ENCODE measurements at regions not wholly inside any gene's neighbourhood (a gene's known extent, or its start where the extent isn't known, plus 50 kb on each side); places are given as distances from the start of the nearest gene placed in this dataset.

DNA sequence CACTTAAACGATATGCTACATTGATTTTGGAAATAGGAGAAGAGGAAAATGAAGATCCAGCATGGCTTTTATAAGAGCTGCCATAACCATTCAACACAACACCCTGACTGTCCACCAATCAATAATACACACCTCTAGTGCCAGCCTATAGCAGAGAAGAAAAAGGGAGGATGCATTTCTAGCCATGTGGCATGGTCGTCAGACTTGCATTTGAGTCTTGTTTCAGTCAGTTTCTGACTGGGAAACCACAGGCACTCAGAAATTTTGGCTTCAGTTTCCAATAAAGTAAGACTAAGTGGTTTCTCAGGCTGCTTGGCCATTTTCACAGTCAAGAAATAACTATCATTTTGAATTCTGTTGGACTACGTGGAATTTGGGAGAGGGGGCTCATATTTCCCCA is 523.5 kb upstream of the LRRC4C start:
- no peak for TF ChIP-seq CTCF (IDR thresholded peaks at IDR 0.05; ENCODE audit: low read depth, low read length, poor library complexity, severe bottlenecking)
- no peak for TF ChIP-seq EZH2phosphoT487 (IDR thresholded peaks at IDR 0.05; ENCODE audit: borderline replicate concordance, low read length)

DNA sequence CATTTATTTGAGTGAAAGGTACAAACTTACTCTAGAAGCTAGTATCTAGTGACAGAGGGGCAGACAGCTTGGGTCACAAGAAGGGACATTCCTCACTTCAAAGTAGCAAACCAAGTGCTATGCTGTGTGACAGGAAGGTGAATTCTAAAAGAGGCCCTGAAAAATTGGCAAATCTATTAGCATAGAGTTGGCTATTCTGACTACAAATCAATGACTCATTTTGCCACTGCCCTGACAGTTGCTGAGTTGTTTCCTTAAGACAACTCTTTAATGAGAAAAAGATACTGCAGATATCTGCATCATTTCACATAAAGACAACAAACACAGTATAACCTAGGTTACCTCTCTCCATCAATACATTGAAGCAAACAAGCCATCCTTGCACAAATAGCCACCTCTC is 524.0 kb upstream of the LRRC4C start:
- Histone ChIP-seq H3K9me2 (replicated peaks; ENCODE audit: control insufficient read depth, low read length) (no peaks in the 10 kb centered on the region), H3K4me1 (ENCODE audit: control insufficient read depth, low read length) (no peaks in the 10 kb centered on the region), H3K4me2 (ENCODE audit: low read length) (no peak overlapping the region), H3F3A (ENCODE audit: control insufficient read depth, insufficient read depth) (no peaks in the 10 kb centered on the region), H3K27ac (ENCODE audit: low read depth, low read length) (no peak overlapping the region), H3K36me3 (ENCODE audit: control insufficient read depth, low read length) (no peaks in the 10 kb centered on the region), H3K27me3 (ENCODE audit: control insufficient read depth, low read length) (no peaks in the 10 kb centered on the region), H4K20me1 (ENCODE audit: control insufficient read depth, insufficient read depth, low read depth, low read length) (no peaks in the 10 kb centered on the region), H3K4me3 (ENCODE audit: low read length) (no peak overlapping the region), H3K9me3 (ENCODE audit: control insufficient read depth, insufficient read depth, low read length) (no peaks in the 10 kb centered on the region), H3K79me2 (ENCODE audit: control insufficient read depth, low read length) (no peaks in the 10 kb centered on the region)
- no peak for TF ChIP-seq EZH2phosphoT487 (IDR thresholded peaks at IDR 0.05; ENCODE audit: borderline replicate concordance, low read length)
- TF ChIP-seq CTCF (IDR thresholded peaks at IDR 0.05; ENCODE audit: low read depth, low read length, poor library complexity, severe bottlenecking): no peak

More for the DNA sequence above, 523.5 kb upstream of the LRRC4C start:
- Histone ChIP-seq H3K27me3 (ENCODE audit: control insufficient read depth, low read length) (no peaks in the 10 kb centered on the region), H3K4me2 (ENCODE audit: low read length) (no peak overlapping the region), H3K4me1 (ENCODE audit: control insufficient read depth, low read length) (no peaks in the 10 kb centered on the region), H3K9me3 (ENCODE audit: control insufficient read depth, insufficient read depth, low read length) (no peaks in the 10 kb centered on the region), H3K79me2 (ENCODE audit: control insufficient read depth, low read length) (no peaks in the 10 kb centered on the region), H3K9me2 (replicated peaks; ENCODE audit: control insufficient read depth, low read length) (no peaks in the 10 kb centered on the region), H3F3A (ENCODE audit: control insufficient read depth, insufficient read depth) (no peaks in the 10 kb centered on the region), H3K4me3 (ENCODE audit: low read length) (no peak overlapping the region), H4K20me1 (ENCODE audit: control insufficient read depth, insufficient read depth, low read depth, low read length) (no peaks in the 10 kb centered on the region), H3K27ac (ENCODE audit: low read depth, low read length) (no peak overlapping the region), H3K36me3 (ENCODE audit: control insufficient read depth, low read length) (no peaks in the 10 kb centered on the region)

DNA sequence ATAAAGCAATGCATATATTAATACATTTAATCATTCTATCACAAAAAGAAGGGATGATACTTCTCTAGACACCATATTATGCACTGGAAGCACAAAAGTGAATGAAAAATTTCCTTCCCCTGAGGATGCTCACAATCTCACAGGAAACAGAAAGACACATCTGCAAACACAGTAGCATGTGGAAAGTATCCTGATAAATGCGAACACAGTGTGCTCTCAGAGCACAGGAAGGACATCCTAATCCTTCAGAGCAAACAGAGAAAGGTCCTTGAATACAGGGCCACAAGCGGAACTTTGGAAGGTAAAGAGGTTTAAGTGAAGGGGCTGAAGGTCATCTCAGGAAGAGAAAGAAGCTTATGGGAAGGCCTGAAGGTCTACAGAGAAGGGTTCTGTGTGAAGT is 524.6 kb upstream of the LRRC4C start:
- H3K4me1 ChIP-seq (ENCODE audit: control insufficient read depth, low read length): no peaks in the 10 kb centered on the region
- no peaks in the 10 kb centered on the region for H3K9me2 ChIP-seq (replicated peaks; ENCODE audit: control insufficient read depth, low read length)
- no peak overlapping the region for H3K4me3 ChIP-seq (ENCODE audit: low read length)
- H3K9me3 ChIP-seq (ENCODE audit: control insufficient read depth, insufficient read depth, low read length): no peaks in the 10 kb centered on the region
- no peaks in the 10 kb centered on the region for H3K36me3 ChIP-seq (ENCODE audit: control insufficient read depth, low read length)
- no peaks in the 10 kb centered on the region for H3F3A ChIP-seq (ENCODE audit: control insufficient read depth, insufficient read depth)
- no peaks in the 10 kb centered on the region for H3K27me3 ChIP-seq (ENCODE audit: control insufficient read depth, low read length)
- TF ChIP-seq EZH2phosphoT487 (IDR thresholded peaks at IDR 0.05; ENCODE audit: borderline replicate concordance, low read length) (no peak), CTCF (IDR thresholded peaks at IDR 0.05; ENCODE audit: low read depth, low read length, poor library complexity, severe bottlenecking) (no peak)
- no peak overlapping the region for H3K4me2 ChIP-seq (ENCODE audit: low read length)
- no peaks in the 10 kb centered on the region for H3K79me2 ChIP-seq (ENCODE audit: control insufficient read depth, low read length)
- H3K27ac ChIP-seq (ENCODE audit: low read depth, low read length): no peak overlapping the region
- H4K20me1 ChIP-seq (ENCODE audit: control insufficient read depth, insufficient read depth, low read depth, low read length): no peaks in the 10 kb centered on the region

DNA sequence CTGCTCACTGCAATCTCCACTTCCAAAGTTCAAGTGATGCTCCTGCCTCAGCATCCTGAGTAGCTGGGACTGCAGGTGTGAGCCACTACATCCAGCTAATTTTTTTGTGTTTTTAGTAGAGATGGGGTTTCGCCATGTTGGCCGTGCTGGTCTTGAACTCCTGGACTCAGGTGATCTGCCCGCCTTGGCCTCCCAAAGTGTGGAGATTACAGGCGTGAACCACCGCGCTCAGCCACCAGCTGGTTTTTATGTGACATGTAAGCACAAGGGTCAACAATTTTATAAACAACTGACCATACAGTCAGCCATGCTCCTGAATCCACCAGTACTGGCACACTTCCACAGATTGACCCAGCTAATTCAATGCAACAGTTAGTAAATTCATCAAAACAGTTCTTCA is 526.3 kb upstream of the LRRC4C start:
- no peaks in the 10 kb centered on the region for H3K79me2 ChIP-seq (ENCODE audit: control insufficient read depth, low read length)
- H4K20me1 ChIP-seq (ENCODE audit: control insufficient read depth, insufficient read depth, low read depth, low read length): no peaks in the 10 kb centered on the region
- H3K27ac ChIP-seq (ENCODE audit: low read depth, low read length): no peak overlapping the region
- no peaks in the 10 kb centered on the region for H3K27me3 ChIP-seq (ENCODE audit: control insufficient read depth, low read length)
- H3F3A ChIP-seq (ENCODE audit: control insufficient read depth, insufficient read depth): no peaks in the 10 kb centered on the region
- H3K4me2 ChIP-seq (ENCODE audit: low read length): no peak overlapping the region
- no peak overlapping the region for H3K4me3 ChIP-seq (ENCODE audit: low read length)
- no peaks in the 10 kb centered on the region for H3K4me1 ChIP-seq (ENCODE audit: control insufficient read depth, low read length)
- TF ChIP-seq CTCF (IDR thresholded peaks at IDR 0.05; ENCODE audit: low read depth, low read length, poor library complexity, severe bottlenecking): no peak
- TF ChIP-seq EZH2phosphoT487 (IDR thresholded peaks at IDR 0.05; ENCODE audit: borderline replicate concordance, low read length): no peak
- H3K9me2 ChIP-seq (replicated peaks; ENCODE audit: control insufficient read depth, low read length): no peaks in the 10 kb centered on the region
- H3K36me3 ChIP-seq (ENCODE audit: control insufficient read depth, low read length): no peaks in the 10 kb centered on the region
- no peaks in the 10 kb centered on the region for H3K9me3 ChIP-seq (ENCODE audit: control insufficient read depth, insufficient read depth, low read length)

Measured in DOHH2 (cell line).